ENCODE measurements at regions not wholly inside any gene's neighbourhood (a gene's known extent, or its start where the extent isn't known, plus 50 kb on each side); places are given as distances from the start of the nearest gene placed in this dataset.

- TF ChIP-seq, protein P1, sequence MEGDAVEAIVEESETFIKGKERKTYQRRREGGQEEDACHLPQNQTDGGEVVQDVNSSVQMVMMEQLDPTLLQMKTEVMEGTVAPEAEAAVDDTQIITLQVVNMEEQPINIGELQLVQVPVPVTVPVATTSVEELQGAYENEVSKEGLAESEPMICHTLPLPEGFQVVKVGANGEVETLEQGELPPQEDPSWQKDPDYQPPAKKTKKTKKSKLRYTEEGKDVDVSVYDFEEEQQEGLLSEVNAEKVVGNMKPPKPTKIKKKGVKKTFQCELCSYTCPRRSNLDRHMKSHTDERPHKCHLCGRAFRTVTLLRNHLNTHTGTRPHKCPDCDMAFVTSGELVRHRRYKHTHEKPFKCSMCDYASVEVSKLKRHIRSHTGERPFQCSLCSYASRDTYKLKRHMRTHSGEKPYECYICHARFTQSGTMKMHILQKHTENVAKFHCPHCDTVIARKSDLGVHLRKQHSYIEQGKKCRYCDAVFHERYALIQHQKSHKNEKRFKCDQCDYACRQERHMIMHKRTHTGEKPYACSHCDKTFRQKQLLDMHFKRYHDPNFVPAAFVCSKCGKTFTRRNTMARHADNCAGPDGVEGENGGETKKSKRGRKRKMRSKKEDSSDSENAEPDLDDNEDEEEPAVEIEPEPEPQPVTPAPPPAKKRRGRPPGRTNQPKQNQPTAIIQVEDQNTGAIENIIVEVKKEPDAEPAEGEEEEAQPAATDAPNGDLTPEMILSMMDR (IDR thresholded peaks at IDR 0.05) = no peak
- TF ChIP-seq POLR2A (IDR thresholded peaks at IDR 0.05) = no peak
- H3K27me3 ChIP-seq = peaks cover 0 to 6% (median 0%) of the 10 kb centered on the region in 9 donors
- 77 to 86% (median 83%) methylated on average over 15 to 16 of the region's 16 CpGs for WGBS, 4 donors
- H3K4me1 ChIP-seq = peaks cover 0 to 22% (median 1%) of the 10 kb centered on the region in 12 donors
- ATAC-seq (no peak), DNase-seq (no peak)
- H3K36me3 ChIP-seq = no peaks in the 10 kb centered on the region
- H3K4me3 ChIP-seq = no peak overlapping the region
- no peak overlapping the region for H3K27ac ChIP-seq
- intact Hi-C loops (cut with DNase I) = no loop called here
- peaks cover 0 to 9% (median 0%) of the 10 kb centered on the region in 12 donors for H3K9me3 ChIP-seq
These were observed 333.6 kb downstream of the NPHP4 start for GRCh38 chr1:5658340-5659316.

DNA sequence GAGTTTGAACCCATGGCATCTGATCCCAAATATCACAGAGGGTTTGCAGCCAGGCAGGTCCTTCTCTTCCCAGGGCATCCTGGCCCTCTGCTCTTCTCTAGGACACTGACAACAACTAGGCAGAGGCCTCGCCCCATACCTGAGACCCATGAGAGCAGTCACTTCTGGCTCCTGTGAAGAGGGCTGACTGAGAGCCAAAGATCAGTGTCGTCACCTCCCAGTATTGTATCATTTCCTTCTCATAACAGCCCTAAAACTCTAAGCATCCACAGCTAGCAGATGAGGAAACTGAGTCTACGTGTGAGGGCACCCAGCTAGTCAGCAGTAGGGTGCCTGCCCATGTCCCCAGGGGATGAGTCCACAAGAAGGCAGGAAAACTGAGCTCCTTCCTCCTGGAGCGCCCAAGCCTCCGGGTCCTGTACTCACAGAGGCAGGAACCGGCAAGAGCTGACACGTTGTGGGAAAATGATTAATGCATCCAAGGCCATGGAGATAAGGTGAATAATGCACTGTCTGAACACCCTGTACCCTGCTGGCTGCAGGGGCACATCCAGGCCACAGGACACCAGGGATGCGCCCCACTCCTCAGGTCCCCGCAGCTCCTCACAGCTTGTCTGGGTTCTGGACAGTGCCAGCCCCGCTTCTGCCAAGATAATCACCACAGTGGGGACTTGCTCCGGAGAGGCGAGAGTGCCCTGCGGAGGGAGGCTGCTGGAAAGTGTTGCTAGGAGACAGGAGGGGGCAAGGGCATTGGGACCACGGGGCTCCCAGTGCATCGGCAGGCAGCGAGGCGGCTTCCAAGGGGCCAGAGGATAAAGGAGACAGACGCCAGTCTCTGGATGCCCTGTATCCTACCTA is 340.0 kb downstream of the NPHP4 start:
- no peaks in the 10 kb centered on the region for H3K4me1 ChIP-seq
- peaks cover 0 to 39% (median 5%) of the 10 kb centered on the region in 9 donors for H3K27me3 ChIP-seq
- no peak overlapping the region for H3K27ac ChIP-seq
- no peak for ATAC-seq
- WGBS, 4 donors = 19 to 29% (median 25%) methylated on average over 15 to 18 of the region's 18 CpGs
- H3K4me3 ChIP-seq = no peak overlapping the region
- DNase-seq = no peak
- H3K36me3 ChIP-seq = no peaks in the 10 kb centered on the region
- no peak for TF ChIP-seq POLR2A (IDR thresholded peaks at IDR 0.05)
- TF ChIP-seq, protein P1 (IDR thresholded peaks at IDR 0.05) = no peak
- peaks cover 0 to 9% (median 0%) of the 10 kb centered on the region in 12 donors for H3K9me3 ChIP-seq
- intact Hi-C loops (cut with DNase I) = no loop called here

DNA sequence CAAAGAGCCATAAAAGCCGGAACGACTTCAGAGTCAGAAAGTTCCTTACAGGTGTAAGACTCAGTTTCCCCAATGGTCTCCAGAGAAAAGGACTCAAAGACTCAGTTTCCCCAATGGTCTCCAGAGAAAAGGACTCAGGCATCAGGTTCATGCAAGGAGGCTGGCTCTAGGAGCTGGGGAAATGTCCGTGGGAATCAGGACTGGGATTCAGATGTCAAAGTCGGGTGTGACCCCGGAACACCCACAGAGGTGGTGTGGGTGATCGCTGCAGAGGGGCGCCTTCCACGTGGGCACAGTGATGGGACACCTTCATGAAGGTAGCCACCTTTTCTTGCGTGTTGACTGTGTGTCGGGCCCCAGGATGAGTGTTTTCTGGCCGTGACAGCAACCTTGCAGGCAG is 340.8 kb downstream of the NPHP4 start:
- 79 to 91% (median 88%) methylated on average over 11 of the region's 11 CpGs for WGBS, 4 donors
- DNase-seq = no peak
- Histone ChIP-seq H3K27ac (no peak overlapping the region), H3K4me1 (no peaks in the 10 kb centered on the region), H3K27me3 (peaks cover 0 to 39% (median 5%) of the 10 kb centered on the region in 9 donors), H3K4me3 (no peak overlapping the region), H3K9me3 (peaks cover 0 to 9% (median 0%) of the 10 kb centered on the region in 12 donors), H3K36me3 (no peaks in the 10 kb centered on the region)
- no peak for ATAC-seq
- intact Hi-C loops (cut with DNase I) = no loop called here
- TF ChIP-seq, protein P1 (IDR thresholded peaks at IDR 0.05) = no peak
- TF ChIP-seq POLR2A (IDR thresholded peaks at IDR 0.05) = no peak

GRCh38 chr1:5651027-5651410 is 341.2 kb downstream of the NPHP4 start:
- no peak for TF ChIP-seq POLR2A (IDR thresholded peaks at IDR 0.05)
- TF ChIP-seq, protein P1 (IDR thresholded peaks at IDR 0.05) = no peak
- Histone ChIP-seq H3K27me3 (peaks cover 0 to 40% (median 5%) of the 10 kb centered on the region in 9 donors), H3K4me1 (no peaks in the 10 kb centered on the region), H3K9me3 (peaks cover 0 to 9% (median under 1%) of the 10 kb centered on the region in 12 donors), H3K4me3 (no peak overlapping the region), H3K27ac (no peak overlapping the region), H3K36me3 (no peaks in the 10 kb centered on the region)
- 82 to 89% (median 85%) methylated on average over 13 of the region's 13 CpGs for WGBS, 4 donors
- peak in 1 of 4 donors; percentile 37 for ATAC-seq
- no peak for DNase-seq
- intact Hi-C loops (cut with DNase I) = no loop called here

Data from heart left ventricle (tissue), 16 donors.